CD4-positive, alpha-beta T cell treated with Interleukin-15 for 4 hours (primary cell): ENCODE measurements at regions not wholly inside any gene's neighbourhood (a gene's known extent, or its start where the extent isn't known, plus 50 kb on each side); places are given as distances from the start of the nearest gene placed in this dataset.

Experiments used
- DNase-seq: peaks from one replicate; pipeline ENCODE4 v3.0.0-alpha.2; 2020; ENCODE audit warnings: low spot score

DNA sequence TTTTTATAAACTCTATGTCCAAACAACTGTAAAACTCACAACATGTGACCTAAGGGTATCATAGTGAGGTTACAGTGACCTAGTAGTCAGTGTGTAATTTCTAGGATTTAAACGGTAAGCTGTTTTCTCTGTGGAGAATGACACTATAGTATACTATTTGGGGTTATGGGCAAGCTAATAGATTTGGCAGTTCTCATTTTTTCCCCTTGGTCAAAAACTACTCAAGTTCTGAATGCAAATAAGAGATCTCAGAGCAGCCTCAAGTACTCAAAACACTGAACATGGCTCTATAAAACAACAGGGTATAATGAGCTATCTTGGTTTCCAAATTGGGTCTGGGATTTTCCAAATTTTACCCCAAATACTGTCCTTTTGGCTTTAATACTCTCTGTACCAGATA lies 88.5 kb upstream of the HMCN1 start:
- DNase-seq, result no peak

DNA sequence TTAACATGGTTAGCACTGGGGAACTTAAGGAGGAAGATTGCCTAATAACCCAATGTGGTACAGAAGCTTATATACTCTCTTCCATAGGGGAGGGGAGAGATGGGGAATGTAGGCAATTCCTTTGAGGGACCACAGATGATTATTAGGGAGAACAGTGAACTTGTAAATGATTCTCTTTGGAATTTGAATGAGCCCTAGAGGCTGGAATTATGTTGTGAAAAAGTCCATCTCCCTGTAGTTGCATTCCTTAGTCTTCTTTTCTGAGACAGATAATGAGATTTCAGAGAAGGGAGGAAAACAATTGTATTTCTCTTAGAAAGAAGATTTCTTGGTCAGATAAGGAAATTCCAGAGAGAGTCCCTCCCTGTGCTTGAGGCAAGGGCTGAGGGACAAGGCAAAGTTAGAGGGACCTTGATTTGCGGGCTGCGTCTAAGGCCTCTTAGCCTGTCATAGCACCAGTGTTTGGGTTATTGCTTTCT lies 89.0 kb upstream of the HMCN1 start:
- no peak for DNase-seq

DNA sequence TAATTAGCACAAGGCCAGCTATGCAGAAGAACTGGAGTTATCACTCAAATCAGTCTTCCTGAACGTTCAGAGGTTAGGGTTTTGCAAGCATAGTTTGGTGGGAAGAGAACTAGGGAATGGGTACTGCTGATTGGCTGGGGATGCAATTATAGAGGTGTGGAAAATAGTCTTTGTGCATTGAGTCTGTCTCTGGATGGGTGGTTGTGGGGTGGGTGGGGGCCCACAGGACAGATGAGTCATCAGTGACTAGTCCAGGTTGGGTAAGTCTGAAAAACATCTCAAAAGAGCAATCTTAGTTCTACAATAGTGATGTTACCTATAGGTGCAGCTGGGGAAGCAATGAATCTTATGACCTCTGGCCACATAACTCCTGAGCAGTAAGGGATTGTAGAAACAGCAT lies 89.7 kb upstream of the HMCN1 start:
- no peak for DNase-seq

DNA sequence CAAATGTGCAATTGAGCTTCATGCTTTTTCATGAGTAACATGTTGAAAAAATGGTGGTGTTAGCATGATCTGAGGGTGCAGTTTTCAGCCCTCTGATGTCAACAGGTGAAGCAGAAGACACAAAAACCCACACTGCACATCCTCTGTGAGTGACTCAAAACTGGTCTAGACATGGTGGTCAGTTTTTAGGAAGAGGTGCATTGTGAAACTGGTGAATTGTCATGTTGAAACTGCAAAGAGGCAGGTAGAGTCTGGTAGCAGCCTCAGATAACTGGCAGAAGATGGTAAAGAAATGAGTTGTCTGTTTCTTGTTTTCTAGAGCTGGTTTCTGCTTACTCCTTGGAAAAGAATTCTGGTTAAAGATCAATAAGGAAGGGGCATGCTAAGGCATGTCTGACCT lies 97.3 kb upstream of the HMCN1 start:
- DNase-seq, result no peak

DNA sequence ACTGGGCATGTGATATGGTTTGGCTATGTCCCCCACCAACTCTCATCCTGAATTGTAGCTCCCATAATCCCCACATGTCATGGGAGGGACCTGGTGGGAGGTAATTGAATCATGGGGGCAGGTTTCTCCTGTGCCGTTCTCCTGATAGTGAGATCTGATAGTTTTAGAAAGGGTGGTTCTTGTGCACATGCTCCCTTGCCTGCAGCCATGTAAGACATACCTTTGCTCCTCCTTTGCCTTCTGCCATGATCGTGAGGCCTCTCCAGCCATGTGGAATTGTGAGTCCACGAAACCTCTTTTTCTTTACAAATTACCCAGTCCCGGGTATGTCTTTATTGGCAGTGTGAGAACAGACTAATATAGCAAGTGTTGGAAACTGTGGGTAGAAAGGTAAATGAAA lies 99.5 kb upstream of the HMCN1 start:
- DNase-seq, result no peak

DNA sequence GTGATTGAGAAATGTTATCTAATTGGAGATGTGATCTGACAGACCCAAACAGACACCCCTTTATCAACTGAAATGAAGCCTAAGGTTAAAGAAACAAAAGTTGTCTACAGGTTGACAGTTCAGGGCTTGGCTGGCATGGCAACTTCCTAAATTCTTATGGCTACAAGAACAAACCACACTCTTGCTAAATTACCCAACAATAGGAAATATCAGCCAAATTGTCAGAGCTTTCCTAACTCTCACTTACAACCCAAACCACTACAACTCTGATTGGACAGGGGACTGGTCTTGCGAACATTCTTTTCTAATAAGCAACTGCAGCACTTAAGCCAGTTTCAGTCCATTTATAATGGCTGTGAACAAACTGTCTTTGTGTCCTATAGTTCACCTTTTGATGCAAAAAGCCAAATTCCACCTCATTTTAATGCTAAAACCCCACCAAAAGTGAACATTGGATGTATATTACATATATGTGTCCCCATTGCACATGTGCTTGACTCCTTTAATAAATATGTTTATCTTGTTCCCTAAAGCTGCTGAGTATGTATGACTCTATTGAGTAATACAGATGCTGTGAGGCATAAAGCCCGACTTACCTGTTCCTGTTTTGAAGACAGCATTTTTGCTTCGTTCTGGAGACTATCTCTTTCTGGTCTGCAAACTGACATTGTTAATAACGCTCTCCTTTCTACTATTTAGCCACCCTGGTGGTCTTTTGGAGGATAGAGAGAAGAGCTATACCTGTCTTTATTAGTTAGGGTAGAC lies 101.3 kb upstream of the HMCN1 start:
- no peak for DNase-seq

DNA sequence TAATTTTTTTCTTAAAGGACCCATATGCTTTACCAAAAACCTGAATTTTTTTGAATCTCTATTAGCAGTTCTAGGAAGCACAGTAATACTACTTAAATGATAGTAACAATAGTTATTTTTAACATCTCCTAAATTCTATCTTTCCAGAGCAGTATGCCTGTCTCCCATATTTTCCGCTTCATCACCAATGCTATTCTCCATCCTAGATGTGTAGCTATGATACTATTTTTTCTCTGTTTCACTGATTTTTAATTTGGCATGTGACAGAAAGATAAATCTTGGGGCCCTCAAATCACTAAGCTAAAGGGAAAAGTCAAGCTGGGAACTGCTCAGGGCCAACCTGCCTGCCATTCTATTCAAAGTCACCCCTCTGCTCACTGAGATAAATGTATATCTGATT lies 102.3 kb upstream of the HMCN1 start:
- DNase-seq, result no peak

DNA sequence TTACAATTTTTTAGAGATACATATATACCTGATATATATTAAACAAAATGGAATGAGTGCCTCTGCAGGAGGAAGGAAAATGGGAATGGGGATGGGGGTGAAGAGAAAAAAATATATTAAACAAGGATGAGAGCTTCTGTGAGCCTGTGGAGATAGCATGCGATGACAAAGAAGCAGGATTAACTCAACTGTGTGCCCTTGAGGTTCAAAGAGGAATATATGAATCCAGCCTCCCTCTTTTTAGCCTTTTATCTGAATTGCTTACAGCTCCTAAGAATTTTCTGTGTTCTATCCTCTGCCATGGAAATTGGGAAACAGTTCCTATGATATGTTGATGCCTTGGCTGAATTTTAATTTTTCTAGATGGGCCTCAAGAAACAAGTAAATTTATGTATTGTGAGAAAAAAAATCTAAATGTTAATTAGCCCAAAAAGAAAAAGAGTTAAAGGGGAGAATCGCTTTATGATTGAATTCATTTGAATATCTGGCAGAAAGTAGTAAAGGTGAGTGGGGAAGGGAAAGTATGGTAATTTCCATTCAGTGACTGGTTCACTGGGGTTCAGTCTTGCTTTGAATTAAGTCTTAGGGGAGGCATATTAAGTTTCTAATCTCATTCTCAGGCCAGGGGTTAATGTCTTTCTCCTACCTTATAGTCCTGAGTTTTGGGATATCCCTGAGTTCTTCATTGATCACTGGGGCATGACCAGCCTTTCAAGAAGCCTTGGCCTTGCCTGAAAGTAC lies 106.3 kb upstream of the HMCN1 start:
- DNase-seq, result no peak

DNA sequence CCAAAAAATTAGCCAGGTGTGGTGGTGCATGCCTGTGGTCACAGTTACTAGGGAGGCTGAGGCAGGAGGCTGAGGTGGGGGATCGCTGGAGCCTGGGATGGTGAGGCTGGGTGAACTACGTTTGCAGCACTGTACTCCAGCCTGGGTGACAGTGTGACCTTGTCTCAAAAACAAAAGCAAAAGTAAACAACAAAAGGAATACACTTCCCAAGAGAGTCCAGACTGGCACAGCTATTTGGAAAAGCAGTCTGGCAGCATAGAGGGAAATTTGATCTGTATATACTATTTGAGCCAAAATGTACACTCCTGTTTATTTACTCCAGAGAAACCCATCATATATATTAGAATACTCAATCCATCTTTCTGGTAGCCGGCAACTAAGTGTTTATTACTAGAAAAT lies 107.0 kb upstream of the HMCN1 start:
- no peak for DNase-seq

DNA sequence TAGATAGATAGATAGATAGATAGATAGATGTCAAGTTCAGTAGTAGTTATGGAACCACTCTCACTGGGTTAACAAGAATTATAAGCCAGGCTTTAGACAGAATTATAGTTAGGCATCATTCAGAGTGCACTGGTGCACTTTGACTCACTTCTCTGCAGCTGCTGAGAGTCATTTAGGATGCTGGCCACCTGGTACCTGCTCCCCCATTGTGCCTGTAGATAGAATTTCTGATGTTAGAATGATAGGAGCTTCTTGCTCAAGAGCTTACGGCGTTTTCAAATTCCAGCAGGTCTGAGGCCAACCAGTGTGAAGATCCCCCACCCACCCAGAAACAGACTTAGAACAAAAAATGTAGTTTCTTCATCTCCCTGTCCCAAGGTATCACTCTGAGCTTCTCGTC lies 107.8 kb upstream of the HMCN1 start:
- DNase-seq, result no peak

DNA sequence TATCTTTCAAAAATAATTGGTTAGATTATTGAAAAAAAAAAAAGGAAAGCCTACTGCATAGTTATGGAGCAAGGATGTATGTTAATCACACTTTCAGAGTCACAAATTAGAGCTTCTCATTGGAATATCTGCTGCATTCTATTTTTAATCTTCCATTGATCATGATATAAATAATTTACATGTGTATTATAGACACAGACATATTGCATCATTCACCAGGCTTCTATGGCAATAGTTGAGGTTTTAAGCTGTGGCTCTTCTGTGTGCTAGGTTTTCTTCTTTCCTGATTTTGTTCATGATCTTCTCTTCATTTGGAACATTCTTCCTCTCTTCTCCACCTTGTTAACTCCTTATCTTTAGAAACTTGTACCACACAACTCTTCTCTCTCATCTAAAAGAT lies 123.2 kb upstream of the HMCN1 start:
- no peak for DNase-seq

DNA sequence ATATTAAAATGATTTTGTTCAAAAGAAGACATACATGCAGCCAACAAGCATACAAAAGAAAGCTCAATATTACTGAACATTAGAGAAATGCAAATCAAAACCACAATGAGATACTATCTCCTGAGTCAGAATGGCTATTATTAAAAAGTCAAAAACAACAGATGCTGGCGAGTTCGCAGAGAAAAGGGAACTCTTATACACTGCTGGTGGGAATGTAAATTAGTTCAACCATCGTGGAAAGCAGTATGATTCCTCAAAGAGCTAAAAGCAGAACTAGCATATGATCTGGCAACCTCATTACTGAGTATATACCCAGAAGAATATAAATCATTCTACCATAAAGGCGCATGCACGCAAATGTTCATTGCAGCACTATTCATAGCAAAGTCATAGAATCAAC lies 126.0 kb upstream of the HMCN1 start:
- no peak for DNase-seq

DNA sequence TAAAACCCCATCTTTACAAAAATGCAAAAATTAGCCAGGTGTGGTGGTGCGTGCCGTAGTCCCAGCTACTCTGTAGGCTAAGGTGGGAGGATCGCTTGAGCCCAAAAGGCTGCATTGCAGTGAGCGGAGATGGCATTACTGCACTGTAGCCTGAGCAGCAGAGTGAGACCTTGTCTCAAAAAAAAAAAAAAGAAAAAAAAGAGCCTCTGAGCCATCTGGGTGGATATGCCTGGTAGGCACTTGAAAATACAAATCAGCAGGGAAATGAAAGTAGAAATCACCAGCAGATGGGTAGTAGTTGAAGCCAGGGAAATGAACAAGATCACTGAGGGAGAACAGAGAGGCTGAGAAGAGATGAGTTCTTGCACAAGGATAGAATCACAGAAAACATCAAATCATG lies 131.0 kb upstream of the HMCN1 start:
- no peak for DNase-seq

DNA sequence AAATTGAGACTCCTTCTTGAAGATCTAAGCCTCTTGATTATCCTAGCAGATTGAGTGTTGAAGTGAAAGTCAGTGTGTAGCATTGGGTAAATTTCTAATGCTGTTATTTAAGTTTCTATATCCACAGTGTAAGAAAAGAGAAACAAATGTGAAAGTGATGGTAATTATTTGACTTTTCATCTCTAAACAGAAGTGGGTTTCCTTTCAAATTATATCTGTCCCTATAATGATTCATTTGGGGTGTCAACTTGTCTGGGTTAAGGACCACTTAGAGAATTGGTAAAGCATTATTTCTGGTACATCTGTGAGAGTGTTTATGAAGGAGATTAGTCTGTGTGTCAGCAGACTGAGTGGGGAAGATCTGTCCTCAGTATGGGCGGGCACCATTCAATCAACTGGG lies 133.0 kb upstream of the HMCN1 start:
- no peak for DNase-seq

DNA sequence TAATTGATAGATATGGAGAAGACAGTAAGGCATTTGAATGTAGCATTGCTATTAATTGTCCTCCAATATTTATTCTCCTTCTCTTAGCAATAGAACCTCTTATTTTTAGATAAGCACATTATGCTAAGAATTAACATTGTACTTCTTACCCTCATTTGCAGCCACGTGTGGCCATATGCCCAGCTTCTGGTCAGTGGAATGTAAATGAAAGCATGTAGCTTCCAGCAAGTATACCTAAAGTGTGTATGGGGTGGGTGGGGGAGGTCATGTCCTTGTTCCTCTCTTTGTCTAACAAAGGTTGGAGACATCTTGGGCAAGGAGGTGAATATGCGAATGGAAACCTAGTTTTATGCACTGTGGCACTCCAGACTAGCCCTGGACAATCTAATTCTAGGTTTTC lies 133.6 kb upstream of the HMCN1 start:
- DNase-seq, result no peak

DNA sequence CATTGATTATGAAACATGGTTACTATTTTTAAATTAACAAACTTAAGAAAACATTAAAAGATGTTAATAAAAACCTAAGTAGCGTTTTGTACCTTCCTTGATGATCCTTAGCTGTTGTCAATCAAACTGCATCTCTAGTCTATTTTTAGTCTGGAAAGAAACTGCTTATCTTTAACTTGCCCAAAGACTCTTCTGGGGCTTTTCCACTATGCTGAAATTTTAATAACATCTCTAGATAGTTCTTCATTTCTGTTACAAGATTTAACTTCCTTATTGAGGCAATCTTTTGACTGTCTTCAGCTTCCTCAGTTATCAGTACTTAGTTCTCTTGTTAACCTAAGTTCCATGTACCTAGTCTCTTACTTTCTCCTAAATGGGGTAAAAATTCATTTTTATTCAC lies 135.9 kb upstream of the HMCN1 start:
- DNase-seq, result no peak

DNA sequence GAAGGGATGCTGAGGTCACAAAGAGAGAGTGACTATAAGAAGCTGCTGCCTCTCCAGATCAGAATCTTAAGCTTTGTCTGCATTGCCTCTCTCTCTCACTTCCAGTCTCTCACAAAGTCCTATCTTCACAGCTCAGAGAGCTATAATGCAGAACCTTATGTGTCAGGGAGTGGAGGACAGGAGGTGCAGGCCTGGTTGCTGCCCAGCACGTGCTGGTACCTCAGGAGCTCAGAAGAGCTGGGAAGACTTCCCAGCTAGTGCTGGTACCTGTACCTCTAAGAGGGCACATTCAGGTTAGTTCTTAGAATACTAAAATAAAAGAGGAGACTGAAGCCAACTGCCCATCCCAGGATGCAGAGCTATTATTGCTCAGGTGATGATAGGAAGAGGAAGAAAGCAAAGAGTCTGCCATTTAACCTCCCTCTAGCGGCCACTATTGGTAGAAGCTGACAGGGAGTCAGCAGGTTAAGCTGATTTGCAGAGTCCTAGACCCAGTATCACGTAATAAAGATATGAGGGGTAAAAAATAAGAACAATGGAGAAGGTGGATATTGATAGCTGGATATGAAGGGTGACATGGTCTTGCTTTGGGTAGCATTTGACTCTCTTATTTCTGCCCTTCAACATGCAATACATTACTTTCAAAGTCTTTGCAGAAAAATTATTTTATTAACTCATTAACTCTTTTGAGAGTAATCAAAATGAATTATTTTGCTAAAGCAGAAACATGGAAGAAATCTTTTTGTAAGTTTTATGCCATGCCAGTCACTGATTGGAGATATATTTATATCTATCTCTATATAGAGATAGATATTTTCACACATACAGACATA lies 138.1 kb upstream of the HMCN1 start:
- peak; percentile 82 for DNase-seq

DNA sequence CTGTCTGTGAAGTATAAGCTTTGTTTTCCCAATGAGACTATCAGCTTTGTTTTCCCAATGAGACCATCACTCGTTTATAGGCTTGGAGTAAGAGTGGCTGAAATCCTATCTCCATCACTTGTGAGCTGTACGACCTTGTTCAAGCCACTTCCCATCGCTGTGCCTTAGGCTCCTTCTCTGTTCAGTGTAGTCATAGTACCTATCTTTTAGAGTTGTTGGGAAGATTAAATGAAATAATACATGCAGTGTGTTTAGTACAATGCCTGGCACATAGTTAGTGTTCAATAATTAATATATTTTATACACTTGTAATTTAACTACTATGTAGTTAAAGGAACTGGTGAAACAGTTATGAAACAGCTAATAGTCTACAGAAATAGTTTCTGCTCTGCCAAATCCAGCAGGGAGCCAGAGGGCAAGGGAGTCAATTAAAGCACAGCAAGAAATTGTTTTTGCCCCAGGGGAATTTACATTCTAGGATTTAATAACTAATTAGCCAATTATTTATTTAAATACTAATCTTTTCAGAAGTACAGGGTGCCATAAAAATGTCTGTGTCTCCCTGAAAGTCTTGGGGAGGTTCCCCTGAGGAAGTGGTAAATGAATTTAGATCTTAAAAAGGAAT lies 139.3 kb upstream of the HMCN1 start:
- no peak for DNase-seq

DNA sequence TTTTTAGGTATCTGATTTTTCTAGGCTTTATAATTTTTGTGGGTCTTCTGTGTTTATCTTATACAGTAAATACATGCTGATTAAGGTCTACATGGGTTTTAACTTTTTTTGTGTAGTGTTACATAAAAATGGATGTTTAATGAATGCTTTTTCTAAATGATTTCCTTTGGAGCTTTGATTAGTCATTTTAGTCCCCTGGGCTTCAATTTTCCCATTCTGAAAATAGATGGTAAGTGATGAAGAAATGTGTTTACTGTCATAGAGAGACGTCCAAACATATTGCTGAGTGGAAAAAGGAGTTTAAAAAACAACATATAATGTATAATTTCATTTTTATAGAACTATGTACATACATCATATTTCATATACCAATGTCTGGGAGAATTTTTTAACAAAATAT lies 140.9 kb upstream of the HMCN1 start:
- DNase-seq, result no peak

DNA sequence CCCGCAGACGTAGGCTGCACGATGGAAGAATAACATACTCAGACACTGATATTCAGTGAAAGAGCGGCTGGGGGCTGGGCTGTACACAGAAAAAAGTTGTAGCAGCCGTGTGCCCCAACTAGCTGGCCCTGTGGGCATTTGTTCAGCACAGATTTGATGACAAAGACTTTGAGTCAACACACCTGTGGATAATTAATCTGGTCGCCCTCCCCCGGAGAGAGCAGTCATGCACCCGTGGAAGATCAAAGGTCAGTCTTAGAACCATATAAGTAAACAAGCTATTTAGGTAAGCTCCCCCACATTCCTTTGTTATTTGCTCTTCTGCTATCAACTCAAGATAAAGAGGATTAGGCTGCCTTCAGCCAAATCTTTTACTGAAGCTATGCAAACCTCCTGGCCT lies 148.4 kb upstream of the HMCN1 start:
- no peak for DNase-seq

DNA sequence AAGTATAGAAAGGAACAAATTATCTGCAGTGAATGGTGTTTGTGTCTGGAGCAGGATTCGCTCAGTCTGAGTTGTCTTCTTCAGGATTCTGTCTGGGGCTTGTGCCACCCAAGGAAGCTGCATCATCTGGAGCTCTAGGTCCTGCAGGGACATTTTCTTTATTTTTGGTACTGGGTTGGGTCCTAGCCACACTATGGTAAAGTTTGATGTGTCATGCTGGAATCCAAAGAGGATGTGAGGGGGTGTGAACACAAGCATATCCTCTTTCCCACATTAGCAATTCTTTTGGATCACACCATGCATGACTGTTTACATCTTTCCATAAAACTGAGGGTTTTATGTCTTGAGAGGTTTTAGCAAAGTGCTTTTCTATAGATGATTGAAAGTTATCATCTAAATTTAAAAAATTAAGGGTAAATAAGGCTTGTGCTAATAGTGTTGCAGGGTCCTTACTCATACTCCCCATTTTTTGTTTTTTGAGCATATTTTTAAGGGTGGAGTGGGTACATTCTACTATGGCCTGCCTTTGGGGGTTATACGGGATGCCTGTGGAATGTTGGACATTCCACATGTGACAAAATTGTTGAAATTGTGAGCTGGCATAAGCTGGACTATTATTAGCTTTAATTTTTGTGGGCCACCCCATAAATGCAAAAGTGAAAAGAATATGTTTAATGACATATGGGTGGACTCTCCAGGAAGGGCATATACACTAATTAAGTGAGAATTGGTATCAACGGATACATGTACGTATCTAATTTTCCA lies 152.0 kb upstream of the HMCN1 start:
- DNase-seq, result no peak

DNA sequence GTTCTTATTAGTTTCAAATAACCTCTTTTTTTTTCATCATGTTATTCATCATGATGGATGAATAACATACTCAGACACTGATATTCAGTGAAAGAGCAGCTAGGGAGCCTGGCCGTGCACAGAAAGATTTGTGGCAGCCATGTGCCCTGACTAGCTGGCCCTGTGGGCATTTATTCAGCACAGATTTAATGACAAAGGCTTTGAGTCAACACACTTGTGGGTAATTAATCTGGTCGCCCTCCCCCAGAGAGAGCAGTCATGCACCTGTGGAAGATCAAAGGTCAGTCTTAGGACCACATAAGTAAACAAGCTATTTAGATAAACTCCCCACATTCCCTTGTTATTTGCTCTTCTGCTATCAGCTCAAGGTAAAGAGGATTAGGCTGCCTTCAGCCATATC lies 153.2 kb upstream of the HMCN1 start:
- no peak for DNase-seq
